Fibroblast of lung (primary cell): ENCODE measurements at regions not wholly inside any gene's neighbourhood (a gene's known extent, or its start where the extent isn't known, plus 50 kb on each side); places are given as distances from the start of the nearest gene placed in this dataset.
"Not testable (repeated sequence)": the region's sequence is repeated elsewhere in the genome, so short reads cannot be mapped to it uniquely, and the experiment has no call there.

Experiments used
- DNase-seq, 2 donors: peaks; one replicate each; pipeline versions ENCODE4 v3.0.0 to v3.0.0-alpha.2; 2010; ENCODE audit warnings: low read depth in 2 of 2
- H2AFZ ChIP-seq: 2 replicates; pipeline ENCODE4 v1.5.1; 2012; ENCODE audit warnings: low read length, control low read depth, inconsistent platforms
- H3K27ac ChIP-seq: 2 replicates; pipeline ENCODE4 v1.5.1; 2011; ENCODE audit warnings: low read length, control low read depth; ENCODE audit not compliant: insufficient read depth
- H3K27me3 ChIP-seq: 2 replicates; pipeline ENCODE4 v1.5.1; 2011; ENCODE audit warnings: mild to moderate bottlenecking, low read length; ENCODE audit not compliant: control insufficient read depth, insufficient read depth
- H3K36me3 ChIP-seq: 2 replicates; pipeline ENCODE4 v1.5.1; 2011; ENCODE audit warnings: low read length; ENCODE audit not compliant: control insufficient read depth, insufficient read depth
- H3K4me1 ChIP-seq: 2 replicates; pipeline ENCODE4 v1.5.1; 2011; ENCODE audit warnings: low read length; ENCODE audit not compliant: control insufficient read depth, insufficient read depth; ENCODE audit errors: extremely low read depth
- H3K4me2 ChIP-seq: 2 replicates; pipeline ENCODE4 v1.5.1; 2011; ENCODE audit warnings: low read length, control low read depth; ENCODE audit not compliant: insufficient read depth; ENCODE audit errors: extremely low read depth
- H3K4me3 ChIP-seq, 4 experiments: fragments of 200-600 bp in 1 of 4; sonication (generic) in 1 of 4; replicated peaks in 1 of 4; 2 replicates each; pipeline ENCODE4 v1.5.1; 2011 to 2016; ENCODE audit warnings: low read length in 4 of 4, low read depth in 3 of 4, mild to moderate bottlenecking in 3 of 4, control low read depth in 2 of 4, inconsistent platforms in 1 of 4, mixed read lengths in 1 of 4; ENCODE audit not compliant: insufficient read depth in 1 of 4; ENCODE audit errors: control extremely low read depth in 1 of 4
- H3K79me2 ChIP-seq: 2 replicates; pipeline ENCODE4 v1.5.1; 2012; ENCODE audit warnings: mild to moderate bottlenecking, low read length, inconsistent platforms; ENCODE audit not compliant: control insufficient read depth, insufficient read depth
- H3K9ac ChIP-seq: 2 replicates; pipeline ENCODE4 v1.5.1; 2011; ENCODE audit warnings: mild to moderate bottlenecking, low read length, control low read depth; ENCODE audit not compliant: insufficient read depth
- H3K9me3 ChIP-seq: 2 replicates; pipeline ENCODE4 v1.5.1; 2012; ENCODE audit warnings: low read depth, low read length; ENCODE audit not compliant: control insufficient read depth, insufficient read depth
- H4K20me1 ChIP-seq: 2 replicates; pipeline ENCODE4 v1.5.1; 2011; ENCODE audit warnings: low read length; ENCODE audit not compliant: control insufficient read depth, insufficient read depth; ENCODE audit errors: extremely low read depth
- CTCF ChIP-seq, 2 donors: IDR thresholded peaks in 1 of 2; conservative IDR thresholded peaks in 1 of 2; 1 replicate in 1 of 2; 2 replicates in 1 of 2; pipeline ENCODE4 v1.5.1; 2011 to 2012; ENCODE audit warnings: low read length in 2 of 2, control low read depth in 1 of 2, inconsistent platforms in 1 of 2, low read depth in 1 of 2, mild to moderate bottlenecking in 1 of 2
- EZH2 ChIP-seq: IDR thresholded peaks from 2 replicates; pipeline ENCODE4 v1.5.1; 2012; ENCODE audit warnings: low read length, control low read depth, mild to moderate bottlenecking; ENCODE audit errors: missing control alignments

GRCh38 chr5:96175090-96175489 lies 213.4 kb upstream of the ELL2 start:
- H3K36me3 ChIP-seq: no peaks in the 10 kb centered on the region
- H2AFZ ChIP-seq: no peak overlapping the region
- DNase-seq: no peak
- no peak for TF ChIP-seq EZH2
- TF ChIP-seq CTCF (conservative IDR thresholded peaks at IDR 0.05 in 1 of 2, IDR thresholded peaks at IDR 0.05 in 1 of 2; ENCODE audit: low read depth in 1 of 2, low read length in 2 of 2): peak in 1 of 2 donors; percentile 28
- no peaks in the 10 kb centered on the region for H3K79me2 ChIP-seq
- no peak overlapping the region for H3K9ac ChIP-seq
- no peaks in the 10 kb centered on the region for H4K20me1 ChIP-seq
- no peak overlapping the region for H3K27ac ChIP-seq
- no peak overlapping the region for H3K4me2 ChIP-seq
- H3K4me3 ChIP-seq: no peak overlapping the region
- no peaks in the 10 kb centered on the region for H3K9me3 ChIP-seq
- peaks cover 3% of the 10 kb centered on the region for H3K4me1 ChIP-seq
- no peaks in the 10 kb centered on the region for H3K27me3 ChIP-seq

DNA sequence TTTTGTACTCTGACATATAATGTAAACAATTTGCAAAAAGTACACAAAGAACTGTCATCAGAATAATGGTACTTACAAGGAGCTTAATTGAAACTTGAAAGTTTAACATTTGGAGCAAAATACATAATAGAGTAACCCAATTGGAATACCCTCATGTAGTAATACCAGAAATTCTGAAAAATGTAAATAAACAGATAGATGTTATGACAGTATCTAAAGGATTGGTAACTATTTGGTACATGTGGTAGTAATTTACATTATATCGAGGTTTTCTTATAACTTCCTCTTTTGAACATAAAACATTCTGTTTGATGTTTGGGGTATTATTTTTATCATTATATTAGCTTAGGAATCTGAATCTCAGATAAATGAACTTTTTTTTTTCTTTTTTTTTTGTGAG lies 211.7 kb upstream of the ELL2 start:
- TF ChIP-seq CTCF (conservative IDR thresholded peaks at IDR 0.05 in 1 of 2, IDR thresholded peaks at IDR 0.05 in 1 of 2; ENCODE audit: low read depth in 1 of 2, low read length in 2 of 2): no peak
- no peak overlapping the region for H3K27ac ChIP-seq
- no peaks in the 10 kb centered on the region for H4K20me1 ChIP-seq
- no peak for DNase-seq
- H3K9ac ChIP-seq: no peak overlapping the region
- no peak overlapping the region for H2AFZ ChIP-seq
- no peaks in the 10 kb centered on the region for H3K79me2 ChIP-seq
- H3K4me1 ChIP-seq: peaks cover 3% of the 10 kb centered on the region
- H3K4me2 ChIP-seq: no peak overlapping the region
- H3K4me3 ChIP-seq: no peak overlapping the region
- H3K36me3 ChIP-seq: no peaks in the 10 kb centered on the region
- H3K9me3 ChIP-seq: no peaks in the 10 kb centered on the region
- H3K27me3 ChIP-seq: no peaks in the 10 kb centered on the region

- TF ChIP-seq EZH2: no peak
- no peak for TF ChIP-seq CTCF (conservative IDR thresholded peaks at IDR 0.05 in 1 of 2, IDR thresholded peaks at IDR 0.05 in 1 of 2; ENCODE audit: low read depth in 1 of 2, low read length in 2 of 2)
- Histone ChIP-seq H3K27me3 (no peaks in the 10 kb centered on the region), H3K27ac (no peak overlapping the region), H4K20me1 (no peaks in the 10 kb centered on the region), H3K4me2 (no peak overlapping the region), H3K9ac (no peak overlapping the region), H3K4me1 (peaks cover 3% of the 10 kb centered on the region), H2AFZ (no peak overlapping the region), H3K36me3 (no peaks in the 10 kb centered on the region), H3K9me3 (no peaks in the 10 kb centered on the region), H3K79me2 (no peaks in the 10 kb centered on the region), H3K4me3 (no peak overlapping the region)
- peak; percentile 82 to 95 for DNase-seq
These were observed 210.8 kb upstream of the ELL2 start for GRCh38 chr5:96172436-96172835.

DNA sequence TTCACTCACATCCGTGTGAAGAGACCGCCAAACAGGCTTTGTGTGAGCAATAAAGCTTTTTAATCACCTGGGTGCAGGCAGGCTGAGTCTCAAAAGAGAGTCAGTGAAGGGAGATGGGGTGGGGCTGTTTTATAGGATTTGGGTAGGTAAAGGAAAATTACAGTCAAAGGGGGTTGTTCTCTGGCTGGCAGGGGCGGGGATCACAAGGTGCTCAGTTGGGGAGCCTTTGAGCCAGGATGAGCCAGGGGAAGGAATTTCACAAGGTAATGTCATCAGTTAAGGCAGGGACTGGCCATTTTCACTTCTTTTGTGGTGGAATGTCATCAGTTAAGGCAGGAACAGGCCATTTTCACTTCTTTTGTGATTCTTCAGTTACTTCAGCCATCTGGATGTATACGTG lies 210.3 kb upstream of the ELL2 start:
- H3K4me2 ChIP-seq, H3K4me3 ChIP-seq, H3K4me1 ChIP-seq, H4K20me1 ChIP-seq, H2AFZ ChIP-seq, DNase-seq, H3K9me3 ChIP-seq, H3K9ac ChIP-seq, H3K27me3 ChIP-seq, H3K79me2 ChIP-seq, H3K36me3 ChIP-seq, H3K27ac ChIP-seq: not testable (repeated sequence)

- not testable (repeated sequence) for H3K9me3 ChIP-seq, H3K27ac ChIP-seq, H3K79me2 ChIP-seq, DNase-seq, H3K4me2 ChIP-seq, H2AFZ ChIP-seq, H3K36me3 ChIP-seq, H4K20me1 ChIP-seq, H3K4me1 ChIP-seq, H3K4me3 ChIP-seq, H3K9ac ChIP-seq, H3K27me3 ChIP-seq
These were observed 209.0 kb upstream of the ELL2 start for GRCh38 chr5:96170481-96171125.
